HG03280 (cell line): ENCODE measurements at regions not wholly inside any gene's neighbourhood (a gene's known extent, or its start where the extent isn't known, plus 50 kb on each side); places are given as distances from the start of the nearest gene placed in this dataset.
"Not testable (repeated sequence)": the region's sequence is repeated elsewhere in the genome, so short reads cannot be mapped to it uniquely, and the experiment has no call there.

Experiments
- ATAC-seq: cut with Tn5 transposase; IDR thresholded peaks from one replicate; pipeline ENCODE4 v1.9.1; 2021; ENCODE audit warnings: mild to moderate bottlenecking, moderate library complexity; ENCODE audit not compliant: unreplicated experiment

- peak; percentile 85 for ATAC-seq
Observed at GRCh38 chrX:22758807-22759481, 240.8 kb upstream of the DDX53 start.

- ATAC-seq = no peak
Observed at GRCh38 chrX:22760513-22761057, 239.2 kb upstream of the DDX53 start.

- no peak for ATAC-seq
Observed at GRCh38 chrX:22788221-22788620, 211.5 kb upstream of the DDX53 start.

GRCh38 chrX:22795671-22796070, 204.1 kb upstream of the DDX53 start:
- ATAC-seq = no peak

- ATAC-seq = no peak
Observed at GRCh38 chrX:22800360-22800759, 199.4 kb upstream of the DDX53 start.

GRCh38 chrX:22800806-22801205, 199.0 kb upstream of the DDX53 start:
- no peak for ATAC-seq

GRCh38 chrX:22803353-22803752, 196.4 kb upstream of the DDX53 start:
- ATAC-seq = peak; percentile 63

GRCh38 chrX:22810876-22811275, 188.9 kb upstream of the DDX53 start:
- ATAC-seq = no peak

- no peak for ATAC-seq
Observed at GRCh38 chrX:22818061-22818460, 181.7 kb upstream of the DDX53 start.

GRCh38 chrX:22855693-22856092, 144.1 kb upstream of the DDX53 start:
- no peak for ATAC-seq

GRCh38 chrX:22859642-22860041, 140.1 kb upstream of the DDX53 start:
- ATAC-seq = no peak

GRCh38 chrX:22866801-22867200, 133.0 kb upstream of the DDX53 start:
- ATAC-seq = not testable (repeated sequence)

GRCh38 chrX:22882543-22882942, 117.2 kb upstream of the DDX53 start:
- no peak for ATAC-seq

GRCh38 chrX:22889819-22890218, 109.9 kb upstream of the DDX53 start:
- ATAC-seq = no peak

GRCh38 chrX:22912616-22913015, 87.1 kb upstream of the DDX53 start:
- no peak for ATAC-seq

GRCh38 chrX:22922961-22923360, 76.8 kb upstream of the DDX53 start:
- no peak for ATAC-seq

GRCh38 chrX:22934640-22935039, 65.1 kb upstream of the DDX53 start:
- ATAC-seq = no peak

- ATAC-seq = no peak
Observed at GRCh38 chrX:22944945-22945344, 54.8 kb upstream of the DDX53 start.
